Smooth muscle cell (in vitro differentiated cells): ENCODE measurements at regions not wholly inside any gene's neighbourhood (a gene's known extent, or its start where the extent isn't known, plus 50 kb on each side); places are given as distances from the start of the nearest gene placed in this dataset.

Source experiments
- DNase-seq: peaks from one replicate; lab custom pipeline; 2025; ENCODE audit not compliant: unreplicated experiment; lab: John Stamatoyannopoulos, UW
- H2AFZ ChIP-seq: fragments of 200-600 bp; sonication (generic); 2 replicates; pipeline ENCODE4 v1.6.0; 2016; ENCODE audit warnings: antibody characterized with exemption, low read depth, mild to moderate bottlenecking
- H3F3A ChIP-seq: fragments of 200-600 bp; sonication (generic); 2 replicates; pipeline ENCODE4 v1.6.0; 2017; ENCODE audit warnings: antibody characterized with exemption, low read depth
- H3K27ac ChIP-seq: fragments of 200-600 bp; sonication (generic); 2 replicates; pipeline ENCODE4 v1.5.1; 2016; ENCODE audit warnings: low read depth, mild to moderate bottlenecking
- H3K27me3 ChIP-seq: fragments of 200-600 bp; sonication (generic); 2 replicates; pipeline ENCODE4 v1.6.1; 2016; ENCODE audit warnings: low read depth, mild to moderate bottlenecking
- H3K36me3 ChIP-seq: fragments of 200-600 bp; sonication (generic); 2 replicates; pipeline ENCODE4 v1.5.1; 2016; ENCODE audit warnings: low read depth
- H3K4me1 ChIP-seq: fragments of 200-600 bp; sonication (generic); 2 replicates; pipeline ENCODE4 v1.5.1; 2016; ENCODE audit warnings: low read depth
- H3K4me2 ChIP-seq: fragments of 200-600 bp; sonication (generic); 2 replicates; pipeline ENCODE4 v1.6.0; 2016; ENCODE audit warnings: mild to moderate bottlenecking
- H3K4me3 ChIP-seq: fragments of 200-600 bp; sonication (generic); 2 replicates; pipeline ENCODE4 v1.5.1; 2016; ENCODE audit warnings: mild to moderate bottlenecking
- H3K79me2 ChIP-seq: fragments of 200-600 bp; sonication (generic); 2 replicates; pipeline ENCODE4 v1.6.0; 2016; ENCODE audit warnings: low read depth, mild to moderate bottlenecking
- H3K9ac ChIP-seq: fragments of 200-600 bp; sonication (generic); 2 replicates; pipeline ENCODE4 v1.6.0; 2016; ENCODE audit warnings: low read depth
- H3K9me3 ChIP-seq: fragments of 200-600 bp; sonication (generic); replicated peaks from 2 replicates; pipeline ENCODE4 v1.5.1; 2016; ENCODE audit warnings: low read depth
- H4K20me1 ChIP-seq: fragments of 200-600 bp; sonication (generic); 2 replicates; pipeline ENCODE4 v1.6.0; 2016; ENCODE audit warnings: low read depth
- CTCF ChIP-seq: fragments of 200-600 bp; sonication (generic); IDR thresholded peaks from 2 replicates; pipeline ENCODE4 v1.5.1; 2017; ENCODE audit warnings: borderline replicate concordance, mild to moderate bottlenecking, antibody characterized with exemption; ENCODE audit not compliant: insufficient read depth, poor library complexity, severe bottlenecking
- WGBS: methylation state at CpG from one replicate; pipeline ENCODE4 v1.1.7; 2016; ENCODE audit warnings: low lambda C conversion rate; 5-methylcytosine and 5-hydroxymethylcytosine counted together

GRCh38 chr7:47153576-47153975 is 428.3 kb downstream of the TNS3 start:
- no peaks in the 10 kb centered on the region for H3K79me2 ChIP-seq
- no peaks in the 10 kb centered on the region for H3K4me1 ChIP-seq
- no peaks in the 10 kb centered on the region for H3K27me3 ChIP-seq
- H4K20me1 ChIP-seq = no peaks in the 10 kb centered on the region
- no peaks in the 10 kb centered on the region for H3K9me3 ChIP-seq
- H3K9ac ChIP-seq = no peak overlapping the region
- WGBS = 52% methylated on average over 6 of the region's 6 CpGs
- no peaks in the 10 kb centered on the region for H3F3A ChIP-seq
- no peak overlapping the region for H3K4me3 ChIP-seq
- H3K4me2 ChIP-seq = no peak overlapping the region
- no peak for DNase-seq
- TF ChIP-seq CTCF = no peak
- no peak overlapping the region for H3K27ac ChIP-seq
- H2AFZ ChIP-seq = no peak overlapping the region
- H3K36me3 ChIP-seq = no peaks in the 10 kb centered on the region

GRCh38 chr7:47153058-47153457 is 428.9 kb downstream of the TNS3 start:
- Histone ChIP-seq H3K4me1 (no peaks in the 10 kb centered on the region), H4K20me1 (no peaks in the 10 kb centered on the region), H2AFZ (no peak overlapping the region), H3K27ac (no peak overlapping the region), H3K36me3 (no peaks in the 10 kb centered on the region), H3K4me3 (no peak overlapping the region), H3K9ac (no peak overlapping the region), H3K27me3 (no peaks in the 10 kb centered on the region), H3F3A (no peaks in the 10 kb centered on the region), H3K4me2 (no peak overlapping the region), H3K79me2 (no peaks in the 10 kb centered on the region), H3K9me3 (no peaks in the 10 kb centered on the region)
- TF ChIP-seq CTCF = no peak
- DNase-seq = no peak
- 54% methylated on average over 5 of the region's 5 CpGs for WGBS

- H4K20me1 ChIP-seq = no peaks in the 10 kb centered on the region
- H3K79me2 ChIP-seq = no peaks in the 10 kb centered on the region
- WGBS = 97% methylated on average over 2 of the region's 2 CpGs
- H2AFZ ChIP-seq = no peak overlapping the region
- DNase-seq = no peak
- no peaks in the 10 kb centered on the region for H3K4me1 ChIP-seq
- no peaks in the 10 kb centered on the region for H3K9me3 ChIP-seq
- H3K4me3 ChIP-seq = no peak overlapping the region
- H3K27me3 ChIP-seq = no peaks in the 10 kb centered on the region
- no peak overlapping the region for H3K27ac ChIP-seq
- H3F3A ChIP-seq = no peaks in the 10 kb centered on the region
- no peak for TF ChIP-seq CTCF
- H3K9ac ChIP-seq = no peak overlapping the region
- H3K4me2 ChIP-seq = no peak overlapping the region
- no peaks in the 10 kb centered on the region for H3K36me3 ChIP-seq
Measured at GRCh38 chr7:47152307-47152706, 429.6 kb downstream of the TNS3 start.

GRCh38 chr7:47150497-47151260 is 431.2 kb downstream of the TNS3 start:
- Histone ChIP-seq H3F3A (no peaks in the 10 kb centered on the region), H3K9ac (no peak overlapping the region), H3K4me2 (no peak overlapping the region), H3K27me3 (no peaks in the 10 kb centered on the region), H3K9me3 (no peaks in the 10 kb centered on the region), H3K79me2 (no peaks in the 10 kb centered on the region), H3K27ac (no peak overlapping the region), H4K20me1 (no peaks in the 10 kb centered on the region), H3K36me3 (no peaks in the 10 kb centered on the region), H3K4me1 (no peaks in the 10 kb centered on the region), H3K4me3 (no peak overlapping the region), H2AFZ (no peak overlapping the region)
- TF ChIP-seq CTCF = no peak
- WGBS = 74% methylated on average over 4 of the region's 4 CpGs
- no peak for DNase-seq
